HepG2 (cell line): ENCODE measurements at regions not wholly inside any gene's neighbourhood (a gene's known extent, or its start where the extent isn't known, plus 50 kb on each side); places are given as distances from the start of the nearest gene placed in this dataset.

ENCODE experiments used
- AKAP8 ChIP-seq: sonication (generic); formaldehyde crosslinking; IDR thresholded peaks from 2 replicates; pipeline ENCODE4 v1.5.1; 2020; ENCODE audit warnings: mild to moderate bottlenecking, missing genetic modification reagents
- ARNTL ChIP-seq: sonication (generic); formaldehyde crosslinking; IDR thresholded peaks from 2 replicates; pipeline ENCODE4 v1.4.0; 2020; ENCODE audit warnings: mild to moderate bottlenecking, missing genetic modification reagents
- ATF5 ChIP-seq: sonication (generic); formaldehyde crosslinking; IDR thresholded peaks from 2 replicates; pipeline ENCODE4 v1.4.0; 2020; ENCODE audit warnings: mild to moderate bottlenecking, low read depth, missing genetic modification reagents
- CENPT ChIP-seq: sonication (generic); formaldehyde crosslinking; IDR thresholded peaks from 2 replicates; pipeline ENCODE4 v1.8.0; 2022; ENCODE audit warnings: low read depth, mild to moderate bottlenecking, moderate library complexity, missing genetic modification reagents
- DRAP1 ChIP-seq: IDR thresholded peaks from 2 replicates; pipeline ENCODE4 v1.6.1; 2016; ENCODE audit warnings: missing genetic modification reagents, missing compliant biosample characterization
- EP300 ChIP-seq, 3 experiments: sonication (generic) in 1 of 3; formaldehyde crosslinking in 1 of 3; IDR thresholded peaks; 2 replicates each; pipeline versions ENCODE4 v1.5.1 to v1.6.1; 2011 to 2020; ENCODE audit warnings: low read depth in 2 of 3, low read length in 2 of 3, borderline replicate concordance in 1 of 3, improper control_type of control experiment in 1 of 3, mild to moderate bottlenecking in 1 of 3, missing genetic modification reagents in 1 of 3, moderate library complexity in 1 of 3
- MBNL3 ChIP-seq: fragments of 250-450 bp; sonication (Bioruptor Pico); conservative IDR thresholded peaks from 2 replicates; pipeline ENCODE4 v1.8.0; 2022; ENCODE audit warnings: mild to moderate bottlenecking, inconsistent platforms
- MTA1 ChIP-seq: sonication (generic); formaldehyde crosslinking; IDR thresholded peaks from 2 replicates; pipeline ENCODE4 v1.4.0; 2020; ENCODE audit warnings: missing genetic modification reagents, mild to moderate bottlenecking, borderline replicate concordance
- NFKB2 ChIP-seq: sonication (generic); formaldehyde crosslinking; IDR thresholded peaks from 2 replicates; pipeline ENCODE4 v1.4.0; 2020; ENCODE audit warnings: missing genetic modification reagents, borderline replicate concordance
- TRIM22 ChIP-seq: fragments of 450-650 bp; IDR thresholded peaks from 2 replicates; pipeline ENCODE4 v1.6.1; 2017
- ZMAT3 ChIP-seq: sonication (generic); formaldehyde crosslinking; conservative IDR thresholded peaks from 2 replicates; pipeline ENCODE4 v1.7.0; 2021; ENCODE audit warnings: missing genetic modification reagents
- ZNF460 ChIP-seq: sonication (generic); formaldehyde crosslinking; IDR thresholded peaks from 2 replicates; pipeline ENCODE4 v1.5.1; 2020; ENCODE audit warnings: missing genetic modification reagents, mild to moderate bottlenecking, borderline replicate concordance
- TF ChIP-seq, protein P1 (sequence below), 2 experiments: sonication (generic) in 1 of 2; formaldehyde crosslinking in 1 of 2; IDR thresholded peaks; 2 replicates each; pipeline versions ENCODE4 v1.4.0 to v1.6.1; 2018 to 2020; ENCODE audit warnings: missing genetic modification reagents in 2 of 2, borderline replicate concordance in 1 of 2, low read depth in 1 of 2, mild to moderate bottlenecking in 1 of 2, missing biosample characterization in 1 of 2

DNA sequence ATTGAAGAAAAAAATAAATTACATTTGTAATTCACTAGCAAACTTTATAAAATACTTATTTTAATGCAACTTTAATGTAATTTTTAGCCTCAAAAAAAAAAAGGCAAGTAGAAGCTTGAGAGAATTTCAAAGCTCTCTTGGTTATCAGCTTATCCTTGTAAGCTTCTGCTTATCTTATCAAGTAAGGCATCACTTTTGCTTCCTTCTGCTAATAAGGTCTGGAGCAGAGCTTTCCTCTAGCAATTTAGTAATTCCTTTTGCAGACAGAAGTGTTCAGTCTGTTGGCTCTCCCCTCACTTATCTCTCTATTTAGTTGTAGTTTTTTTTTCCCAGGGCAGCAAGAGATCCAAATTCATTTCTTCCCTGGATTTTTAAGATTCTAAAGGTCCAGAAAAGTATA is 525.0 kb downstream of the ISL1 start (continued):
- no peak for TF ChIP-seq DRAP1 (CRISPR knock-in tag)
- TF ChIP-seq ATF5 (CRISPR knock-in tag) = no peak
- TF ChIP-seq MTA1 = no peak
- no peak for TF ChIP-seq NFKB2 (CRISPR knock-in tag)
- TF ChIP-seq CENPT (CRISPR knock-in tag) = no peak
- no peak for TF ChIP-seq MBNL3 (CRISPR knock-in tag)
- TF ChIP-seq EP300 (IDR thresholded peaks at IDR 0.05; ENCODE audit: low read depth in 2 of 2, low read length in 2 of 2) = no peak
- TF ChIP-seq EP300 (CRISPR knock-in tag; IDR thresholded peaks at IDR 0.05; ENCODE audit: borderline replicate concordance) = no peak
- TF ChIP-seq AKAP8 = no peak
- TF ChIP-seq ARNTL (CRISPR knock-in tag) = no peak
- TF ChIP-seq TRIM22 = no peak
- no peak for TF ChIP-seq ZNF460 (CRISPR knock-in tag)
- TF ChIP-seq, protein P1, sequence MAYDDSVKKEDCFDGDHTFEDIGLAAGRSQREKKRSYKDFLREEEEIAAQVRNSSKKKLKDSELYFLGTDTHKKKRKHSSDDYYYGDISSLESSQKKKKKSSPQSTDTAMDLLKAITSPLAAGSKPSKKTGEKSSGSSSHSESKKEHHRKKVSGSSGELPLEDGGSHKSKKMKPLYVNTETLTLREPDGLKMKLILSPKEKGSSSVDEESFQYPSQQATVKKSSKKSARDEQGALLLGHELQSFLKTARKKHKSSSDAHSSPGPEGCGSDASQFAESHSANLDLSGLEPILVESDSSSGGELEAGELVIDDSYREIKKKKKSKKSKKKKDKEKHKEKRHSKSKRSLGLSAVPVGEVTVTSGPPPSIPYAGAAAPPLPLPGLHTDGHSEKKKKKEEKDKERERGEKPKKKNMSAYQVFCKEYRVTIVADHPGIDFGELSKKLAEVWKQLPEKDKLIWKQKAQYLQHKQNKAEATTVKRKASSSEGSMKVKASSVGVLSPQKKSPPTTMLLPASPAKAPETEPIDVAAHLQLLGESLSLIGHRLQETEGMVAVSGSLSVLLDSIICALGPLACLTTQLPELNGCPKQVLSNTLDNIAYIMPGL (CRISPR knock-in tag; IDR thresholded peaks at IDR 0.05; ENCODE audit: borderline replicate concordance in 1 of 2, low read depth in 1 of 2) = no peak
- no peak for TF ChIP-seq ZMAT3 (CRISPR knock-in tag)
